ENCODE measurements at regions not wholly inside any gene's neighbourhood (a gene's known extent, or its start where the extent isn't known, plus 50 kb on each side); places are given as distances from the start of the nearest gene placed in this dataset.
A peak's percentile ranks its signal among the peaks of the same experiment; 100 is the strongest.

GRCh38 chr1:38341694-38342093, 295.1 kb upstream of the POU3F1 start:
- no peak for DNase-seq
- H3K4me3 ChIP-seq = no peak overlapping the region
- no peak overlapping the region for H3K27ac ChIP-seq
- TF ChIP-seq, protein P1, sequence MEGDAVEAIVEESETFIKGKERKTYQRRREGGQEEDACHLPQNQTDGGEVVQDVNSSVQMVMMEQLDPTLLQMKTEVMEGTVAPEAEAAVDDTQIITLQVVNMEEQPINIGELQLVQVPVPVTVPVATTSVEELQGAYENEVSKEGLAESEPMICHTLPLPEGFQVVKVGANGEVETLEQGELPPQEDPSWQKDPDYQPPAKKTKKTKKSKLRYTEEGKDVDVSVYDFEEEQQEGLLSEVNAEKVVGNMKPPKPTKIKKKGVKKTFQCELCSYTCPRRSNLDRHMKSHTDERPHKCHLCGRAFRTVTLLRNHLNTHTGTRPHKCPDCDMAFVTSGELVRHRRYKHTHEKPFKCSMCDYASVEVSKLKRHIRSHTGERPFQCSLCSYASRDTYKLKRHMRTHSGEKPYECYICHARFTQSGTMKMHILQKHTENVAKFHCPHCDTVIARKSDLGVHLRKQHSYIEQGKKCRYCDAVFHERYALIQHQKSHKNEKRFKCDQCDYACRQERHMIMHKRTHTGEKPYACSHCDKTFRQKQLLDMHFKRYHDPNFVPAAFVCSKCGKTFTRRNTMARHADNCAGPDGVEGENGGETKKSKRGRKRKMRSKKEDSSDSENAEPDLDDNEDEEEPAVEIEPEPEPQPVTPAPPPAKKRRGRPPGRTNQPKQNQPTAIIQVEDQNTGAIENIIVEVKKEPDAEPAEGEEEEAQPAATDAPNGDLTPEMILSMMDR (IDR thresholded peaks at IDR 0.05 in 8 of 11, conservative IDR thresholded peaks at IDR 0.05 in 3 of 11) = no peak
- no peak for TF ChIP-seq POLR2A (IDR thresholded peaks at IDR 0.05)
- TF ChIP-seq POLR2AphosphoS5 (IDR thresholded peaks at IDR 0.05) = no peak
- peaks cover 0 to 17% (median 10%) of the 10 kb centered on the region in 8 donors for H3K9me3 ChIP-seq
- peaks cover 4 to 15% (median 9%) of the 10 kb centered on the region in 6 donors for H3K4me1 ChIP-seq
- WGBS, 5 donors = 80 to 96% (median 87%) methylated on average over 4 of the region's 4 CpGs
- H3K27me3 ChIP-seq (replicated peaks in 1 of 7) = peaks cover 0 to 19% (median 0%) of the 10 kb centered on the region in 7 donors
- H3K36me3 ChIP-seq = no peaks in the 10 kb centered on the region
- intact Hi-C loops (cut with DNase I; ENCODE audit: low total_unique reads) = no loop called here

DNA sequence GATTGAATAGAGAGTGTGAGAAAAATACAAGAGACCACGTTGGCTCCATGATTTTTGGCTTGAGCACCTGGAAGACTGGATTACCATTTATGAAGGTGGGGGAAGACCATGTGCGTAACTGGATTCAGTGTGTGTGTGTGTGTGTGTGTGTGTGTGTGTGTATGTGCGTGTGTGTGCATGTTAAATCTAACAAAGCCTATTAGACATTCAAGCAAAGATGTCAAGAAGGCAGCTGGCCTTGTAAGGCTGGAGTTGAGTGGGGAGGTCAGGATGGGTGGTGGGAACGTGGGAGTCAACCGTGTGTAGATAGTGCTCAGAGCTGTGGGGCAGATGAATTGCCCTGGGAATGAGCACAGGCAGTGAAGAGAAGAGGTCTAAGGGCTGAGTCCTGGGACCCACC, 293.8 kb upstream of the POU3F1 start:
- TF ChIP-seq POLR2AphosphoS5 (IDR thresholded peaks at IDR 0.05) (no peak), POLR2A (IDR thresholded peaks at IDR 0.05) (no peak)
- TF ChIP-seq, protein P1 (IDR thresholded peaks at IDR 0.05 in 8 of 11, conservative IDR thresholded peaks at IDR 0.05 in 3 of 11) = no peak
- Histone ChIP-seq H3K9me3 (peaks cover 0 to 7% (median 4%) of the 10 kb centered on the region in 8 donors), H3K27ac (no peak overlapping the region), H3K27me3 (replicated peaks in 1 of 7) (peaks cover 0 to 19% (median 0%) of the 10 kb centered on the region in 7 donors), H3K4me3 (no peak overlapping the region), H3K36me3 (no peaks in the 10 kb centered on the region), H3K4me1 (peaks cover 5 to 20% (median 11%) of the 10 kb centered on the region in 6 donors)
- intact Hi-C loops (cut with DNase I; ENCODE audit: low total_unique reads) = no loop called here
- WGBS, 5 donors = 78 to 84% (median 83%) methylated on average over 5 of the region's 5 CpGs
- no peak for DNase-seq

DNA sequence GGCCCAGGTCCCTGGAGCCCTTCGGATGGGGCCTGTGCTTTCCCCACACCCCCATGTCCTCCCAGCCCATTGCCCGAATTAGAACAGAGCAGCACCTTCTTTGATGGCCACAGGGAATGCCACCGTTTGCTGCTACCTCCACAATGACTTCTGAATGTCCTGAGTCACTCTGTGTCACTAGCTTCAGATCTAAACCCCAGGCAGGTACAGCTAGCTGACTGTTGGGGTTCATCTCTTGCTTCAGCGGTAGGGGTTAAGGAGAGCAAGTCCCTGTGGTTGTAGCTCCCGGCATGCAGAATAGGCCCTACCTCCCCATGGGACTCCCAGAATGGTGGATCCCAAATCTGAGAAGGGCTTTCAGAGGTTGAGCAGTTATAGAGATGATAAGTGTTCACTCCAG, 291.1 kb upstream of the POU3F1 start:
- peaks cover 5 to 22% (median 15%) of the 10 kb centered on the region in 6 donors for H3K4me1 ChIP-seq
- no peak overlapping the region for H3K27ac ChIP-seq
- 48 to 88% (median 73%) methylated on average over 2 to 5 of the region's 5 CpGs for WGBS, 5 donors
- intact Hi-C loops (cut with DNase I; ENCODE audit: low total_unique reads) = no loop called here
- no peak overlapping the region for H3K4me3 ChIP-seq
- no peaks in the 10 kb centered on the region for H3K9me3 ChIP-seq
- DNase-seq = no peak
- peaks cover 0 to 11% (median 0%) of the 10 kb centered on the region in 7 donors for H3K27me3 ChIP-seq (replicated peaks in 1 of 7)
- H3K36me3 ChIP-seq = no peaks in the 10 kb centered on the region
- TF ChIP-seq POLR2AphosphoS5 (IDR thresholded peaks at IDR 0.05) = no peak
- no peak for TF ChIP-seq POLR2A (IDR thresholded peaks at IDR 0.05)
- TF ChIP-seq, protein P1 (IDR thresholded peaks at IDR 0.05 in 8 of 11, conservative IDR thresholded peaks at IDR 0.05 in 3 of 11) = no peak

DNA sequence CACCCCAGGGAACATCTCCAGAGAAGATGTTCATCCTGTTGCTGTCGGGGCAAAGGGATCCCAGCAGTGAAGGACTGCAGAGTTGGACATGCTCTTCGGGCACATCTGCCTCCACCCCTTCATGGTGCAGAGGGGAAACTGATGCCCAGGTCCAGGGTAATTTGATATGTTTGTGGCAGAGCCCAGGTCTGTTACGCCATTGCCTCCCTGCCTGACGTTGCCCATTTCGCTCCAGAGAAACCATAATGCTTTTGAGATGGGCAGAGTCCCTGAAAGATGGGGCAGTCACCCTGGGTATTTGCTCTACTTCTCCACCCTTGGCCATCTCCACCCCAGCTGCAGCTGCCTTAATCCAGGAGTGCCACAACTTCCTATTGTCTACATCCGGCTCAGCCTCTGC, 290.4 kb upstream of the POU3F1 start:
- Histone ChIP-seq H3K36me3 (no peaks in the 10 kb centered on the region), H3K9me3 (no peaks in the 10 kb centered on the region), H3K27me3 (replicated peaks in 1 of 7) (peaks cover 0 to 17% (median 0%) of the 10 kb centered on the region in 7 donors), H3K27ac (no peak overlapping the region), H3K4me3 (no peak overlapping the region), H3K4me1 (peaks cover 5 to 22% (median 15%) of the 10 kb centered on the region in 6 donors)
- DNase-seq = no peak
- intact Hi-C loops (cut with DNase I; ENCODE audit: low total_unique reads) = no loop called here
- TF ChIP-seq, protein P1 (IDR thresholded peaks at IDR 0.05 in 8 of 11, conservative IDR thresholded peaks at IDR 0.05 in 3 of 11) = no peak
- TF ChIP-seq POLR2AphosphoS5 (IDR thresholded peaks at IDR 0.05) = peak in 1 of 3 donors; percentile 44
- 64 to 73% (median 67%) methylated on average over 6 of the region's 6 CpGs for WGBS, 5 donors

Data from spleen (tissue), 11 donors.